DMS79 treated with DMSO at 0.1 percent for 48 hours (cell line): ENCODE measurements at regions not wholly inside any gene's neighbourhood (a gene's known extent, or its start where the extent isn't known, plus 50 kb on each side); places are given as distances from the start of the nearest gene placed in this dataset.
"Not testable (repeated sequence)": the region's sequence is repeated elsewhere in the genome, so short reads cannot be mapped to it uniquely, and the experiment has no call there.

Experiments
- DNase-seq: peaks from one replicate; lab custom pipeline; 2025; lab: John Stamatoyannopoulos, UW

- not testable (repeated sequence) for DNase-seq
Observed at GRCh38 chr7:35853194-35853593, 52.3 kb downstream of the SEPTIN7 start.

- DNase-seq: no peak
Observed at GRCh38 chr7:35854311-35854710, 53.5 kb downstream of the SEPTIN7 start.

- DNase-seq: no peak
Observed at GRCh38 chr7:35856175-35856574, 55.3 kb downstream of the SEPTIN7 start.

GRCh38 chr7:35860664-35861063 lies 59.8 kb downstream of the SEPTIN7 start:
- DNase-seq: no peak

- DNase-seq: no peak
Observed at GRCh38 chr7:35865287-35865686, 64.4 kb downstream of the SEPTIN7 start.

- no peak for DNase-seq
Observed at GRCh38 chr7:35866186-35866585, 65.3 kb downstream of the SEPTIN7 start.

- DNase-seq: not testable (repeated sequence)
Observed at GRCh38 chr7:35869117-35869516, 68.3 kb downstream of the SEPTIN7 start.

- DNase-seq: no peak
Observed at GRCh38 chr7:35869810-35870209, 69.0 kb downstream of the SEPTIN7 start.

GRCh38 chr7:35871856-35872255 lies 71.0 kb downstream of the SEPTIN7 start:
- DNase-seq: no peak

GRCh38 chr7:35874886-35875285 lies 74.0 kb downstream of the SEPTIN7 start:
- DNase-seq: no peak

GRCh38 chr7:35875292-35875691 lies 74.4 kb downstream of the SEPTIN7 start:
- no peak for DNase-seq

- no peak for DNase-seq
Observed at GRCh38 chr7:35878351-35878750, 77.5 kb downstream of the SEPTIN7 start.

GRCh38 chr7:35887430-35887829 lies 86.6 kb downstream of the SEPTIN7 start:
- not testable (repeated sequence) for DNase-seq

- no peak for DNase-seq
Observed at GRCh38 chr7:35889001-35889400, 88.1 kb downstream of the SEPTIN7 start.

GRCh38 chr7:35889870-35890269 lies 89.0 kb downstream of the SEPTIN7 start:
- DNase-seq: no peak

- no peak for DNase-seq
Observed at GRCh38 chr7:35891004-35891830, 90.4 kb downstream of the SEPTIN7 start.

GRCh38 chr7:35893649-35894048 lies 92.8 kb downstream of the SEPTIN7 start:
- no peak for DNase-seq

GRCh38 chr7:35894721-35895120 lies 93.9 kb downstream of the SEPTIN7 start:
- no peak for DNase-seq

- peak; percentile 17 for DNase-seq
Observed at GRCh38 chr7:35900651-35901050, 99.8 kb downstream of the SEPTIN7 start.

GRCh38 chr7:35905555-35905954 lies 104.7 kb downstream of the SEPTIN7 start:
- no peak for DNase-seq

GRCh38 chr7:35906191-35906908 lies 105.5 kb downstream of the SEPTIN7 start:
- DNase-seq: peak; percentile 70

GRCh38 chr7:35908331-35909216 lies 107.7 kb downstream of the SEPTIN7 start:
- DNase-seq: no peak
